ENCODE measurements at regions not wholly inside any gene's neighbourhood (a gene's known extent, or its start where the extent isn't known, plus 50 kb on each side); places are given as distances from the start of the nearest gene placed in this dataset.

DNA sequence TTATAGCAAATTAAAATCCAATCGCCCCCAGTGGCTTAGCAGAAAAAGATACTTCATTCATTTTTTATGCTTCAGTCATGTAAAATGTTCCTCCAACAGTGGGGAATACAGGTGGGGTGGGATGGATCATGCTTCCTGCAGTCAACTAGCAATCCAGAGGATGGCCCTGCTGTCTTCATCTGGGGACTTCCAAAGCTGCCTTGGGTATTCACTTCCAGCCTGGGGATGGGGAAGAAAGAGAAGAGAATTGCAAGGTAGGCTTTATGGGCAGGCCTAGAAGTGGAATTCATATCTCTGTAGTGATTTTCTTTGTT lies 354.8 kb upstream of the SLCO3A1 start:
- TF ChIP-seq, protein P1, sequence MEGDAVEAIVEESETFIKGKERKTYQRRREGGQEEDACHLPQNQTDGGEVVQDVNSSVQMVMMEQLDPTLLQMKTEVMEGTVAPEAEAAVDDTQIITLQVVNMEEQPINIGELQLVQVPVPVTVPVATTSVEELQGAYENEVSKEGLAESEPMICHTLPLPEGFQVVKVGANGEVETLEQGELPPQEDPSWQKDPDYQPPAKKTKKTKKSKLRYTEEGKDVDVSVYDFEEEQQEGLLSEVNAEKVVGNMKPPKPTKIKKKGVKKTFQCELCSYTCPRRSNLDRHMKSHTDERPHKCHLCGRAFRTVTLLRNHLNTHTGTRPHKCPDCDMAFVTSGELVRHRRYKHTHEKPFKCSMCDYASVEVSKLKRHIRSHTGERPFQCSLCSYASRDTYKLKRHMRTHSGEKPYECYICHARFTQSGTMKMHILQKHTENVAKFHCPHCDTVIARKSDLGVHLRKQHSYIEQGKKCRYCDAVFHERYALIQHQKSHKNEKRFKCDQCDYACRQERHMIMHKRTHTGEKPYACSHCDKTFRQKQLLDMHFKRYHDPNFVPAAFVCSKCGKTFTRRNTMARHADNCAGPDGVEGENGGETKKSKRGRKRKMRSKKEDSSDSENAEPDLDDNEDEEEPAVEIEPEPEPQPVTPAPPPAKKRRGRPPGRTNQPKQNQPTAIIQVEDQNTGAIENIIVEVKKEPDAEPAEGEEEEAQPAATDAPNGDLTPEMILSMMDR (IDR thresholded peaks at IDR 0.05), result no peak

DNA sequence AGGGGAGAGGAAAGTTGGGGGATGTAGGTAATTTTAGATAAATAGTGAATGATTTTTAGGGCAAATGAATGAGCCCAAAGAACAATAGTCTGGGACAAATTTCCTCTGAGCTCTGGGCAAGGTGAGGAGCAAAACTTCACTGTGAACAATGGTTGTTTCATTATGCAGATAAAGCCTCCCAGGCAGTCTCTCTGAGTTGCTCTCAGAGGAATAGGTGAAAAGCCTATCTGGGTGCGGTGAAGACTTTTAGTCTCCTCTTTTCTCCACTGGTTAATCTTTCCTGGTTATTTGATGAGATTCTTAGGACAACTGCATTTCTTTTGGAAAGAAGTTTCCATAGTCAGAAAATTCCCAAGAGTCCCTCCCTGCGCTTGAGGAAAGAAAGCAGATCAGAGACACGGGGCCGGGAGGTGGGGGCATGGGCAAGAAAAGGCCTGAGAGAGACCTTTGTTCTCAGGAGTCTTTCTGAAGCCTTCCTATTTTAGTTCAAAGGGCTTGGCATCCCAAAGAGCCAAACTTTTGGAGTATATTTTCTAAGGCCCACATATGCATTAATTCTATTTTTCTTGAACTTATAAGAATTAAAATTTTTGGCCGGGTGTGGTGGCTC lies 353.6 kb upstream of the SLCO3A1 start:
- TF ChIP-seq, protein P1 (IDR thresholded peaks at IDR 0.05), result no peak

DNA sequence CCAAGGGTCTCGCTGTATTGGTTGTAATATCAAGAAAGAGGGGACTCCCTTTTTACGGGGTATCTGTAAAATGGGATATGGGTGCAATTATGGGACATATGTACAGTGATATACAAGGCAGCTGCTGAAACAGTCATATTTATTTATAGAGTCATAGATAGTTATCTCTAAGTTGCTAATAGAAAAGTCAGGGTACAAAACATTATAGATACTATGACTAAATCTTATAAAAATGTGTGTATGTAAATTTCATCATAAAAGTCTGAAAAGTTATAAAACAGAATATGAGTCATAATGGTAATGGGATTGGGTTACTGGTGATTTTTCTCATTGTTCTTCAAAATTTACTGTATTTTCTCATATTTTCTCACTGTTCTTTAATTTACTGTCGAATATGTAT lies 344.9 kb upstream of the SLCO3A1 start:
- TF ChIP-seq, protein P1 (IDR thresholded peaks at IDR 0.05), result no peak

DNA sequence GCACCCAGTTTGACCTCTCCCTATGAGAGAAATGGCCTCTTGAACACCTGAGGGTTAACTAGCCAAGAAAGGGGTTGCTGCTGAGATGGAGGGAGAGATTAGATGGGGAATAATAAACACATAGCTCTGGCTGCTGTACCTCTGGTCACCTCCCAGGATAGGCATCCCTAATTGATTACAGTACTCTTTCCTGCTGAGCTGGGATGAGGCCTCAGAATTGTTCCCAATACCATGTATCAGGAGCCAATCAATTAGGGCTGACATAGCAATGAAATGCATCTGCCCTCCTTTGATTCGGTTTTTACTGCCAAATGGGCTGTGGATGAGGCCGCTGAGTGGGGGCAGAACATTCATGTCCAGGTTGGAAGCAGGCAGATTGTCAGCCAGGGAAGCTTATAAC lies 339.4 kb upstream of the SLCO3A1 start:
- TF ChIP-seq, protein P1 (IDR thresholded peaks at IDR 0.05), result no peak

DNA sequence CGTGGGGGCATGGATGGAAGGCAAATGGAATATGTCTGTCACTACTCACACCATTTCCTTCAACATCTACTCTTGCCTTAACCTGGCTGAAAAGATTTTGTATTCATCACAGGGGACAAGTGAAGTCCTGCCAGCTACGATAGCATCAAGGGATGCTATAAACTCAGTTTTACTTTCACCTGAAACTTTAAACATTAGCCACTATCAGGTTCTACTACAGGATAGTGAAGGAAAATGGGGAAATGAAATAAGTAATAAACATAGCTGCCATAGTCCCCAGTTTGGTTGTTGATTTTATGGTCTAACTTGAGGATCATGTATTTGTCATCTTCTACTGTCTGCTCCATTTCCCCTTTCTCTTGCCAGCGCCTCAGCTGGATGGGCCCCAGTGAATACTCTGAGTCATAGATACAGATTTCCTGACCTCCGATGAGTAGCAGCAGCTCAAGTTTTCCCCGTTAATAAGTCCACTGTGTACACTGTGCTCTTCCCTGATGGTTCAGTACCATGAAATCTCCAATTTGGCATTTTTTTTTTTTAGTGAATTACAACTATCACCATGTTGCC lies 338.2 kb upstream of the SLCO3A1 start:
- TF ChIP-seq, protein P1 (IDR thresholded peaks at IDR 0.05), result no peak

DNA sequence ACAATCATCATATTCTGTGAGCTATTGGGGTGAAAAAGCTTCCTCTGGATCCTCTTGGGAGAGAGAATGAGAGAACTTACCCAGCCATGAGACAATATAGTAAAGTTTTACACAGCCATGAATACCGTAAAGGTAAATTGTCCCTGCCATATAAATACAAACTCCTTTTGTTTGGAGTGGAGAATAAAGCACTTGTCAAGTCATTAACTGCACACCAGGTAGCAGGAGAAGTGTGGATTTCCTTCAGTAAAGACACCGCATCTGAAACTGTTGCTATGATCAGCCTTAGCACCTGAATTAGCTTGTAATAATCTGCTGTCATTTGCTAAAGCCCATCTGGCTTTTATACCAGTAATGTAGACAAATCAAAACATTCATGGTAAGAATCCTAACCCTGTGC lies 336.6 kb upstream of the SLCO3A1 start:
- TF ChIP-seq, protein P1 (IDR thresholded peaks at IDR 0.05), result no peak

DNA sequence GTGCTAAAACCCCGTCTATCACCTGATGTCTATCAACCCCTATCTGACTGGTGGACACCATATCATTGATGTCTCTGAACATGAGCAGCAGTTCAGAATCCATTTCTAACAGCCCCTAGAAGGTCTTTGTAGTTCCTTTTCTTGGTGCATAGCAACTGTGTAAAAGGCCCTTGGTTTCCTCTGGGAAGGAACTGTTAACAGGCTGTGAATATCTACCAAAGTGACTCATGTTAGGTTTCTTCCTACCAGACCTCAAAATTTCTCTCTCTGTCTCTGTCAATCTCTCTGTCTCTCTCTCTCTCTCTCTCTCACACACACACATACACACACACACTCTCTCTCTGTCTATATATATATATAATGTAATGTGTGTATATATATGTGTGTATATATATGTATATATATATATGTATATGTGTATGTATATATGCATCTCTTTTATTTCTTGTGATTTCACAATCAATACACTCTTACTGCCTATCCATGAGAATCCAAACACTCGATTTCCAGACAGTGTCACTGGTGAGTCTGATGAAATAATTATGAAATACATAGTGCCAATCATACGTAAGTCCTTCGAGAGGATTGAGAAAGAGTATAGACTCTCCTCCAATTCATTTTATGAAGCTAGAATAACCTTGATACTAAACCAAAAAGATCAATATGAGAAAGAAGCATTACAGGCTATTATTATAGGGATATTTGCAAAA lies 335.9 kb upstream of the SLCO3A1 start:
- TF ChIP-seq, protein P1 (IDR thresholded peaks at IDR 0.05), result no peak

All from LNCAP (cell line).